HepG2 (cell line): ENCODE measurements at regions not wholly inside any gene's neighbourhood (a gene's known extent, or its start where the extent isn't known, plus 50 kb on each side); places are given as distances from the start of the nearest gene placed in this dataset.

Experiments
- BRCA1 ChIP-seq: sonication (generic); formaldehyde crosslinking; IDR thresholded peaks from 2 replicates; pipeline ENCODE4 v1.4.0; 2020; ENCODE audit warnings: missing genetic modification reagents
- CEBPZ ChIP-seq: IDR thresholded peaks from 2 replicates; pipeline ENCODE4 v1.6.1; 2012; ENCODE audit warnings: low read length, improper control_type of control experiment
- HMG20B ChIP-seq: conservative IDR thresholded peaks from 2 replicates; pipeline ENCODE4 v1.6.1; 2016; ENCODE audit warnings: missing genetic modification reagents, missing compliant biosample characterization
- ZNF225 ChIP-seq: sonication (generic); formaldehyde crosslinking; IDR thresholded peaks from 2 replicates; pipeline ENCODE4 v1.4.0; 2020; ENCODE audit warnings: mild to moderate bottlenecking, missing genetic modification reagents
- TF ChIP-seq, protein P1 (sequence below): fragments of 450-650 bp; IDR thresholded peaks from 2 replicates; pipeline ENCODE4 v1.6.1; 2017
- TF ChIP-seq, protein P2 (sequence below): sonication (generic); formaldehyde crosslinking; IDR thresholded peaks from 2 replicates; pipeline ENCODE4 v1.4.0; 2020; ENCODE audit warnings: missing genetic modification reagents
- TF ChIP-seq, protein P3 (sequence below): sonication (generic); formaldehyde crosslinking; IDR thresholded peaks from 2 replicates; pipeline ENCODE4 v1.4.0; 2020; ENCODE audit warnings: mild to moderate bottlenecking, missing genetic modification reagents, borderline replicate concordance

- TF ChIP-seq, protein P1, sequence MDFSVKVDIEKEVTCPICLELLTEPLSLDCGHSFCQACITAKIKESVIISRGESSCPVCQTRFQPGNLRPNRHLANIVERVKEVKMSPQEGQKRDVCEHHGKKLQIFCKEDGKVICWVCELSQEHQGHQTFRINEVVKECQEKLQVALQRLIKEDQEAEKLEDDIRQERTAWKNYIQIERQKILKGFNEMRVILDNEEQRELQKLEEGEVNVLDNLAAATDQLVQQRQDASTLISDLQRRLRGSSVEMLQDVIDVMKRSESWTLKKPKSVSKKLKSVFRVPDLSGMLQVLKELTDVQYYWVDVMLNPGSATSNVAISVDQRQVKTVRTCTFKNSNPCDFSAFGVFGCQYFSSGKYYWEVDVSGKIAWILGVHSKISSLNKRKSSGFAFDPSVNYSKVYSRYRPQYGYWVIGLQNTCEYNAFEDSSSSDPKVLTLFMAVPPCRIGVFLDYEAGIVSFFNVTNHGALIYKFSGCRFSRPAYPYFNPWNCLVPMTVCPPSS, result no peak
- TF ChIP-seq, protein P2, sequence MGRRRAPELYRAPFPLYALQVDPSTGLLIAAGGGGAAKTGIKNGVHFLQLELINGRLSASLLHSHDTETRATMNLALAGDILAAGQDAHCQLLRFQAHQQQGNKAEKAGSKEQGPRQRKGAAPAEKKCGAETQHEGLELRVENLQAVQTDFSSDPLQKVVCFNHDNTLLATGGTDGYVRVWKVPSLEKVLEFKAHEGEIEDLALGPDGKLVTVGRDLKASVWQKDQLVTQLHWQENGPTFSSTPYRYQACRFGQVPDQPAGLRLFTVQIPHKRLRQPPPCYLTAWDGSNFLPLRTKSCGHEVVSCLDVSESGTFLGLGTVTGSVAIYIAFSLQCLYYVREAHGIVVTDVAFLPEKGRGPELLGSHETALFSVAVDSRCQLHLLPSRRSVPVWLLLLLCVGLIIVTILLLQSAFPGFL (CRISPR knock-in tag), result no peak
- TF ChIP-seq HMG20B (CRISPR knock-in tag) (no peak), BRCA1 (CRISPR knock-in tag) (no peak), ZNF225 (no peak), CEBPZ (no peak)
- TF ChIP-seq, protein P3, sequence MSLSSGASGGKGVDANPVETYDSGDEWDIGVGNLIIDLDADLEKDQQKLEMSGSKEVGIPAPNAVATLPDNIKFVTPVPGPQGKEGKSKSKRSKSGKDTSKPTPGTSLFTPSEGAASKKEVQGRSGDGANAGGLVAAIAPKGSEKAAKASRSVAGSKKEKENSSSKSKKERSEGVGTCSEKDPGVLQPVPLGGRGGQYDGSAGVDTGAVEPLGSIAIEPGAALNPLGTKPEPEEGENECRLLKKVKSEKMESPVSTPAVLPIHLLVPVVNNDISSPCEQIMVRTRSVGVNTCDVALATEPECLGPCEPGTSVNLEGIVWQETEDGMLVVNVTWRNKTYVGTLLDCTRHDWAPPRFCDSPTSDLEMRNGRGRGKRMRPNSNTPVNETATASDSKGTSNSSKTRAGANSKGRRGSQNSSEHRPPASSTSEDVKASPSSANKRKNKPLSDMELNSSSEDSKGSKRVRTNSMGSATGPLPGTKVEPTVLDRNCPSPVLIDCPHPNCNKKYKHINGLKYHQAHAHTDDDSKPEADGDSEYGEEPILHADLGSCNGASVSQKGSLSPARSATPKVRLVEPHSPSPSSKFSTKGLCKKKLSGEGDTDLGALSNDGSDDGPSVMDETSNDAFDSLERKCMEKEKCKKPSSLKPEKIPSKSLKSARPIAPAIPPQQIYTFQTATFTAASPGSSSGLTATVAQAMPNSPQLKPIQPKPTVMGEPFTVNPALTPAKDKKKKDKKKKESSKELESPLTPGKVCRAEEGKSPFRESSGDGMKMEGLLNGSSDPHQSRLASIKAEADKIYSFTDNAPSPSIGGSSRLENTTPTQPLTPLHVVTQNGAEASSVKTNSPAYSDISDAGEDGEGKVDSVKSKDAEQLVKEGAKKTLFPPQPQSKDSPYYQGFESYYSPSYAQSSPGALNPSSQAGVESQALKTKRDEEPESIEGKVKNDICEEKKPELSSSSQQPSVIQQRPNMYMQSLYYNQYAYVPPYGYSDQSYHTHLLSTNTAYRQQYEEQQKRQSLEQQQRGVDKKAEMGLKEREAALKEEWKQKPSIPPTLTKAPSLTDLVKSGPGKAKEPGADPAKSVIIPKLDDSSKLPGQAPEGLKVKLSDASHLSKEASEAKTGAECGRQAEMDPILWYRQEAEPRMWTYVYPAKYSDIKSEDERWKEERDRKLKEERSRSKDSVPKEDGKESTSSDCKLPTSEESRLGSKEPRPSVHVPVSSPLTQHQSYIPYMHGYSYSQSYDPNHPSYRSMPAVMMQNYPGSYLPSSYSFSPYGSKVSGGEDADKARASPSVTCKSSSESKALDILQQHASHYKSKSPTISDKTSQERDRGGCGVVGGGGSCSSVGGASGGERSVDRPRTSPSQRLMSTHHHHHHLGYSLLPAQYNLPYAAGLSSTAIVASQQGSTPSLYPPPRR (CRISPR knock-in tag), result no peak
Measured at GRCh38 chr4:35970366-35970960, 273.9 kb downstream of the ARAP2 start (continued).
